ENCODE measurements at regions not wholly inside any gene's neighbourhood (a gene's known extent, or its start where the extent isn't known, plus 50 kb on each side); places are given as distances from the start of the nearest gene placed in this dataset.

- no peak for DNase-seq (ENCODE audit: low read depth)
Observed at GRCh38 chr2:81739966-81740365, 1435.4 kb upstream of the LRRTM1 start.

DNA sequence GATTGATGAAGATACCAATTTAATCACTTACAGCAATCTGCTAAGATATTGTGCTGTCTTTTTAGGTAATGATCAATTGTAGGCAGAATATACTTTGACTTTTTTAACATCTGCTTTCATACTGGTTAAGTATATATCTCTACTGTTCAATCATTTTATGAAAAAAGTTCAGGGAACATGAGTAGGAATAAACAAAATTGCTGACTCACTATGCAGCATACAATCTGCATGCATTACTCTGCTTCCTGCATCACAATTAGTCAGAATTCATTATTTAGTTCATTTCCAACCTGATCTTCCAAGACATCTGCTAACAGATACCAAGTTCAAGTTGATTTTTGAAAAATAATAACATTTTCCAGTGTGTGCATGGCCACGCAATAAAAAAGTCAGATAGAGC lies 1430.4 kb upstream of the LRRTM1 start:
- no peak for DNase-seq (ENCODE audit: low read depth)

DNA sequence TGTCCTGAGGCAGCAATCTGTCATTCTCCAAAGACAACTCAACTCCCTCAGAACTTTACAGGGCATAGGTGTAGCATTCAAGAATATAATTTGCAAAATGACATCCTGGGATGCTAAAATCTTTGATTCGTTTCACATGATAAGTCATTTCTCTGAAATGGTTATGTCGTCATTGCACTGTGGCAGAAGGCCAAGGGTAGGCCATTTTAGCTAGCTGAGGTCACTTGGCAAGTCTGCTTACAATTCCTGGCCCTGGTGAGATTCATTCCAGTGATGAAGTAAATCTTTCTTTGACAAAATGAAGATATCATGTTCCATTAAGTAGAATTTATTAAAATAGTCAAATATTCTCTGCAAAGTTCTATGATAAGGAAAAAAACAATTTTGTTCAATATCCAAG lies 1410.3 kb upstream of the LRRTM1 start:
- peak; percentile 29 for DNase-seq (ENCODE audit: low read depth)

DNA sequence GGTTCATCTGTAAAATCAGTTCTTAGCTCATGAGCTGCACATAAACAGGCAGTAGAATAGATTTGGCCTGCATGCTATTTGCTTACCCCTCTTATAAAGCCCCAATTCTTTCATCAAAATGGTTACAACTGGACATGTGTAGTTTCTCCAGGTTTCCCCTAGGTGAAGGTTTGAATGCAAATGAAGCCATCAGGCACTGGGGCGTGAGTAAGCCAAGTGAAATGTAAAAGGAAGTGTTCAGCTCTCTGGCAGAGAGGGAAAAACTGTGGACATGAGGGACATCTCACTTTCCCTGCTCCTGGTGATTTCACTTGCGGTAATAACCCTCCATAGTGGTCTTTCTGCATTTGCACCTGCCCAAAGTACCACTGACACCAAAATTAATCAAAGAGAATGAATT lies 1402.3 kb upstream of the LRRTM1 start:
- DNase-seq (ENCODE audit: low read depth), result no peak

DNA sequence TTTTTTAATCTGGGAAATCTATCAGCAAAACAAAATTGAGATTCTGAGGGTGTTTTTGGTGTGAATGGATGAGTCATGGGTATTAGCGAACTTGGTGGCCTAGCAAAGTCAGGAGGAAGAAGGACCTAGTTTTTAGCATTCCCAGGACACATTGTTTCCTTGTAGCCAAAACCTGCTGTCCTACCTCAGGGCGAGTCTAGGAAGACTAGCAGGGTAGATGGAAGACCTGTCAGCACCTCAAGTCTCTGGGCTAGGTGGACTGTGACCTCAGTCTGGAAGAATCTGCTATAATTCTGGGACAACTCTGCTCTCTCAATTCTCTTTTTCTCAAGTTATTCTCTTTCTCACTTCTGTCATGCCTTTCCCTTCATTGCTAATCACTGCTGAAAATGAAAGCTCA lies 1399.3 kb upstream of the LRRTM1 start:
- no peak for DNase-seq (ENCODE audit: low read depth)

GRCh38 chr2:81692566-81692965 lies 1388.0 kb upstream of the LRRTM1 start:
- no peak for DNase-seq (ENCODE audit: low read depth)

- no peak for DNase-seq (ENCODE audit: low read depth)
Observed at GRCh38 chr2:81675641-81676040, 1371.1 kb upstream of the LRRTM1 start.

GRCh38 chr2:81672923-81673322 lies 1368.4 kb upstream of the LRRTM1 start:
- DNase-seq (ENCODE audit: low read depth), result no peak

GRCh38 chr2:81672516-81672915 lies 1368.0 kb upstream of the LRRTM1 start:
- DNase-seq (ENCODE audit: low read depth), result no peak

GRCh38 chr2:81670885-81671284 lies 1366.3 kb upstream of the LRRTM1 start:
- DNase-seq (ENCODE audit: low read depth), result no peak

GRCh38 chr2:81661081-81661480 lies 1356.5 kb upstream of the LRRTM1 start:
- DNase-seq (ENCODE audit: low read depth), result no peak

DNA sequence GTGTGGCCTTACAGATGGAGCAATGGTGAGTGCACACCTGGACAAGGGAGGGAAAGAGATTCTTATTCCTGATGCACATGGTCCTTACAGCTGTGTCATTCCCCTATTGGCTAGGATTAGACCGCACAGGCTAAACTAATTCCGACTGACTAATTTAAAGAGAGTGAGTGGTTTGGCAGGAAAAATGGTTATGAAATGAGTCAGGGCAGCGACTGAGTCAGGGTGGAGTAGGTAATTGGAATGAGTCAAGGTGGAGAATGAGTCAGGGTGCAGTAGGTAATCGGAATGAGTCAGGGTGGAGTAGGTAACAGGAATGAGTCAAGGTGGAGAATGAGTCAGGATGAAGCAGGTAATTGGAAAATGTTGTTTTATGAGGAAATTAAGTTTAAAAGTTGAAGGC lies 1353.7 kb upstream of the LRRTM1 start:
- DNase-seq (ENCODE audit: low read depth), result peak; percentile 89

DNA sequence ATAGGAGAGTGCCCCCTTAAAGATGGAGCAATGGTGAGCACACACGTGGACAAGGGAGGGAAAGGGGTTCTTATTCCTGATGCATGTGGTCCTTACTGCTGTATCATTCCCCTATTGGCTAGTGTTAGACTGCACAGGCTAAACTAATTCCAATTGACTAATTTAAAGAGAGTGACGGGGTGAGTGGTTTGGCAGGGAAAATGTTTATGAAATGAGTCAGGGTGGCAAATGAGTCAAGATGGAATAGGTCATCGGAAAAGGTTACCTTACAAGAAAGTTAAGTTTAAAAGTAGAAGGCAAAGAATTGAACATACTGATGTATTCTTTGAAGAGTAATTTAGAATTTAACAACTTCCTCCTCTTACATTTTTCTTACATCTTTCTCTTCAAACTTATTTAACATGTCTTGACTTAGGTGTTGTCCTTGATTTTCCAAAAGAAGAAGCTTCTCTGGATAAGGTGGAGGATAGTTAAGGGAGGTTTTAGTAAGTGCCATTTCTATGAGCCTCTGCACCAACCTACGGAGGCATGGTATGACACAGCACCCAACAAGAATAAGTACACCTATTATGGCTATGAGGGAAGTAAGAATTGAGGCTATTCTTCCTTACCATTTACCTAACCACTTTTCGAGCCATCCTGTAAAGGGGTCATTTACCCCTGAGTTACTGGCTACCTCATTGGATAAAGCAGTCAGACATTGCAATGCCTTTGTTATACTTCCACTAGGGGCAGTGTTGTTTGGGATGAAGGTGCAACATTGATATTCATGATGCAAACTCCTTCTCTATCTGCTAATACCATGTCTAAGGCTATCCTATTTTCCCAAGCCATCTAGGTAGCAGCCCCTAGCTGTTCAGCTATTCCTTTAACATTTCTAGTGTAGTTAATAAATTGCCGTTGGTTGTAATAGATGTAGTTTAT lies 1345.8 kb upstream of the LRRTM1 start:
- DNase-seq (ENCODE audit: low read depth), result peak; percentile 77

- no peak for DNase-seq (ENCODE audit: low read depth)
Observed at GRCh38 chr2:81648806-81649205, 1344.3 kb upstream of the LRRTM1 start.

GRCh38 chr2:81648370-81648769 lies 1343.8 kb upstream of the LRRTM1 start:
- peak; percentile 18 for DNase-seq (ENCODE audit: low read depth)

- DNase-seq (ENCODE audit: low read depth), result no peak
Observed at GRCh38 chr2:81647715-81648230, 1343.2 kb upstream of the LRRTM1 start.

DNA sequence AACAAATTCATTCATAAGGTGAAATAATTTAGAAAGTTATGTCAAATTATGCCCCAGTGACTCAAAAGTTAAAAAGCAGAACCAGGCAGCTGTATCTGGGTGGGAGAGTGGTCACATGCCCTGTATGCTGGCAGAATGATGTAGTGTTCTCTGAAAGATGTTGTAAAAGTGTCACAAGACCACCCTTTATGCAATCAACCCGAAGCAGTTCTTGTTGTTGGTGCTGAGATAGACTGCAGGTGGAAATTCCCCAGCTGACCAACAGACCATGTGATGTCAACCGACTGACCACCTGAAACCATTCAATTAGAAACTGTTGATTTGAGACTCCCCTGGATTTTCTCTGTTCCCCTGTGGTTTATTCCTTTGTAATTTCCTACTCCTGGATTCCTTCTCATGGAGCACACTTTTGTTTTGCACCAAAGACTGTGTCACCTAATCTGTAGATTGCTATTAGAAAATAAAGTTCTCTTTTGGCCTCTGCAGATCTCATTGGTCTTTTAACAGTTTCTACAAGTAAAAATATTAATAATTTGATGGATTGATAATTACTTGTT lies 1341.3 kb upstream of the LRRTM1 start:
- DNase-seq (ENCODE audit: low read depth), result no peak

GRCh38 chr2:81644189-81644588 lies 1339.6 kb upstream of the LRRTM1 start:
- DNase-seq (ENCODE audit: low read depth), result no peak

- no peak for DNase-seq (ENCODE audit: low read depth)
Observed at GRCh38 chr2:81624825-81625224, 1320.3 kb upstream of the LRRTM1 start.

GRCh38 chr2:81600088-81600487 lies 1295.5 kb upstream of the LRRTM1 start:
- DNase-seq (ENCODE audit: low read depth), result no peak

DNA sequence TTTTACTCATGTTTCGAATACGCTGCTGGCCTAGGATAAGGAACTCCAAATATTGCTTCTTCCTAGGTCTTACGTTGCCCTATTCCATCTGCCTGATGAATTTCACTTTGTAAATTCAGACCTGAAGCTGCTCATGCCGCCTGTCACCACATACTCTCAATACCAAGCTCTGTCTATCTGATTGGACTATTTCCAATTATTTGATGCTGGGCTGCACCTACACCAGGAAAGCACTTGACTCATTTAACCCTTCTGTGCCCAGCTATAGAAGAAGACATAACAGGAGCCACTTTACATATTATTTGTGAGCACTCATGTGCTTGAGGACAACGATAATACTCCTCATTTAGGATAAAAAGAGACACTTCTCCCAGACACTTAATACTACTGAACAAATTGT lies 1293.9 kb upstream of the LRRTM1 start:
- DNase-seq (ENCODE audit: low read depth), result peak; percentile 27

GRCh38 chr2:81589406-81589805 lies 1284.9 kb upstream of the LRRTM1 start:
- DNase-seq (ENCODE audit: low read depth), result no peak

Data from M059J (cell line).